A673 (cell line): ENCODE measurements at regions not wholly inside any gene's neighbourhood (a gene's known extent, or its start where the extent isn't known, plus 50 kb on each side); places are given as distances from the start of the nearest gene placed in this dataset.

Experiments used
- BruUV-seq: library from RNA; stranded (reverse); fragments of 400-500 nt; replicated peaks from 2 replicates; lab custom pipeline; 2021; lab: Mats Ljungman, UMichigan
- CTCF ChIA-PET: fragments of 300-600 bp; sonication (Branson Sonifier 250); formaldehyde crosslinking; loops from one replicate; lab custom pipeline; 2022; ENCODE audit warnings: antibody characterized with exemption; lab: Charles Lee
- POLR2A ChIA-PET: fragments of 300-600 bp; sonication (Branson Sonifier 250); formaldehyde crosslinking; loops from one replicate; lab custom pipeline; 2022; ENCODE audit warnings: antibody characterized with exemption; ENCODE audit not compliant: low non-redundant PET; lab: Charles Lee
- DNase-seq: peaks from one replicate; pipeline ENCODE4 v3.0.0-alpha.2; 2015; ENCODE audit warnings: low spot score
- H3K27ac ChIP-seq: fragments of 200-600 bp; sonication (generic); 2 replicates; pipeline ENCODE4 v1.5.1; 2016; ENCODE audit warnings: mixed run types, low read depth, mild to moderate bottlenecking, mixed read lengths, antibody characterized with exemption, low read length; ENCODE audit not compliant: poor library complexity, severe bottlenecking
- H3K27me3 ChIP-seq: fragments of 200-600 bp; sonication (generic); replicated peaks from 2 replicates; pipeline ENCODE4 v1.6.1; 2017; ENCODE audit warnings: mixed run types, low read depth, mild to moderate bottlenecking, mixed read lengths, antibody characterized with exemption, low read length; ENCODE audit not compliant: insufficient read depth, poor library complexity
- H3K36me3 ChIP-seq: fragments of 200-600 bp; sonication (generic); 2 replicates; pipeline ENCODE4 v1.6.1; 2016; ENCODE audit warnings: mixed run types, mild to moderate bottlenecking, mixed read lengths, antibody characterized with exemption, low read length; ENCODE audit not compliant: insufficient read depth, poor library complexity, severe bottlenecking
- H3K4me1 ChIP-seq: fragments of 200-600 bp; sonication (generic); 2 replicates; pipeline ENCODE4 v1.6.1; 2017; ENCODE audit warnings: mixed run types, mild to moderate bottlenecking, mixed read lengths, antibody characterized with exemption, low read length; ENCODE audit not compliant: insufficient read depth, poor library complexity, severe bottlenecking
- H3K4me3 ChIP-seq: fragments of 200-600 bp; sonication (generic); 2 replicates; pipeline ENCODE4 v1.5.1; 2016; ENCODE audit warnings: low read depth, mixed run types, mild to moderate bottlenecking, mixed read lengths, low read length; ENCODE audit not compliant: poor library complexity, severe bottlenecking
- H3K9me3 ChIP-seq: fragments of 200-600 bp; sonication (generic); 2 replicates; pipeline ENCODE4 v1.6.1; 2016; ENCODE audit warnings: mixed run types, low read depth, mild to moderate bottlenecking, mixed read lengths, antibody characterized with exemption, low read length; ENCODE audit not compliant: poor library complexity, severe bottlenecking
- EZH2 ChIP-seq: fragments of 200-600 bp; sonication (generic); IDR thresholded peaks from 2 replicates; pipeline ENCODE4 v1.6.1; 2017; ENCODE audit warnings: borderline replicate concordance, low read depth, mild to moderate bottlenecking, mixed read lengths, antibody characterized with exemption, low read length; ENCODE audit not compliant: poor library complexity, severe bottlenecking
- intact Hi-C: fragments of 100-400 bp; cut with micrococcal nuclease; formaldehyde crosslinking; loops from one replicate; pipeline ENCODE4 v1.10.0; 2022; ENCODE audit not compliant: unreplicated experiment
- TF ChIP-seq, protein P1 (sequence below): fragments of 300-800, 200-600 bp; sonication (generic); conservative IDR thresholded peaks from 2 replicates; pipeline ENCODE4 v1.5.1; 2017; ENCODE audit warnings: low read depth, mild to moderate bottlenecking, antibody characterized with exemption, low read length, moderate library complexity, mixed read lengths

DNA sequence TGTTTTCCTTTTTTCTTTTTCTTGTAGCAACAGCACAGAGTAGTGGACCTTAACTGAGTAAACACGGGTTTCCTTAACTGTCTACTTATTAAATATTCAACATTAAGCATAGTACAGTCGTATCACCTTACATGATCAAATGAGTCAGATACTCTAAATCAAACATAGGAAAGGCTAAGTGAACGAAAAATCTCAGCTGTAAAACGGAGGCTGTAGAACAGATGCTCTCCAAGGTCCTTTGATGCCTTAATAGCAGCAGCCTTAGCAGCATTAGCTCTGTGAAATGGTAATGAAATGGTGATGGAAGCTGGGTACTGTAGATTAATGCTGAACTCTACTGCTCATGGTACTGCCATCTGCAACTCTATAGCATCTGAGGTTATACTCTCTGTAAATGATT lies 1433.3 kb upstream of the C9orf72 start:
- Histone ChIP-seq H3K9me3 (no peaks in the 10 kb centered on the region), H3K36me3 (no peaks in the 10 kb centered on the region), H3K4me3 (no peak overlapping the region), H3K27ac (no peak overlapping the region), H3K27me3 (no peaks in the 10 kb centered on the region), H3K4me1 (peaks cover 24% of the 10 kb centered on the region)
- intact Hi-C loops: no loop called here
- peak; percentile 52 for DNase-seq
- no TSS peak for BruUV-seq
- TF ChIP-seq, protein P1, sequence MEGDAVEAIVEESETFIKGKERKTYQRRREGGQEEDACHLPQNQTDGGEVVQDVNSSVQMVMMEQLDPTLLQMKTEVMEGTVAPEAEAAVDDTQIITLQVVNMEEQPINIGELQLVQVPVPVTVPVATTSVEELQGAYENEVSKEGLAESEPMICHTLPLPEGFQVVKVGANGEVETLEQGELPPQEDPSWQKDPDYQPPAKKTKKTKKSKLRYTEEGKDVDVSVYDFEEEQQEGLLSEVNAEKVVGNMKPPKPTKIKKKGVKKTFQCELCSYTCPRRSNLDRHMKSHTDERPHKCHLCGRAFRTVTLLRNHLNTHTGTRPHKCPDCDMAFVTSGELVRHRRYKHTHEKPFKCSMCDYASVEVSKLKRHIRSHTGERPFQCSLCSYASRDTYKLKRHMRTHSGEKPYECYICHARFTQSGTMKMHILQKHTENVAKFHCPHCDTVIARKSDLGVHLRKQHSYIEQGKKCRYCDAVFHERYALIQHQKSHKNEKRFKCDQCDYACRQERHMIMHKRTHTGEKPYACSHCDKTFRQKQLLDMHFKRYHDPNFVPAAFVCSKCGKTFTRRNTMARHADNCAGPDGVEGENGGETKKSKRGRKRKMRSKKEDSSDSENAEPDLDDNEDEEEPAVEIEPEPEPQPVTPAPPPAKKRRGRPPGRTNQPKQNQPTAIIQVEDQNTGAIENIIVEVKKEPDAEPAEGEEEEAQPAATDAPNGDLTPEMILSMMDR: no peak
- no peak for TF ChIP-seq EZH2
- ChIA-PET CTCF (no interaction called here), POLR2A (no interaction called here)

DNA sequence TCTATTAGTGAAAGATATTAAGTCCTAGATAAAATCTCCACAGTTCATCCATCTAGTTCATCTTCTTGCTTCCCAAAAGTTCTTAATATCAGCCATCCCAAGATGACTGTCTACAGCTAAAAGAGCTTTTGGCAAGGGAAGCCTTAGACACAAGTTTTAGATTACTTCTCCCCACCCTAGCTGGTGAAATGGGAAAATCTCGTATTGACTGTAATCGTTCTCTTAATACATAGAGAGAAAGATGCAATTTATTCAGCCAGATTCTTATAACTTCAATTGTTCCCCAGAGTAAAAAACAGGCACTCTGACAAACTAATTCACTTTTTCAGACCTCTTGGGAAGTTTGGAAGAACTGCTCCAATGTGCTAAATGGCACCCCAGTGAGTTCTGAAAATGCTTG lies 1439.6 kb upstream of the C9orf72 start:
- no TSS peak for BruUV-seq
- Histone ChIP-seq H3K36me3 (no peaks in the 10 kb centered on the region), H3K27me3 (no peaks in the 10 kb centered on the region), H3K27ac (no peak overlapping the region), H3K9me3 (no peaks in the 10 kb centered on the region), H3K4me3 (no peak overlapping the region), H3K4me1 (peaks cover 21% of the 10 kb centered on the region)
- intact Hi-C loops: no loop called here
- TF ChIP-seq, protein P1: no peak
- no peak for TF ChIP-seq EZH2
- ChIA-PET CTCF (no interaction called here), POLR2A (no interaction called here)
- no peak for DNase-seq

DNA sequence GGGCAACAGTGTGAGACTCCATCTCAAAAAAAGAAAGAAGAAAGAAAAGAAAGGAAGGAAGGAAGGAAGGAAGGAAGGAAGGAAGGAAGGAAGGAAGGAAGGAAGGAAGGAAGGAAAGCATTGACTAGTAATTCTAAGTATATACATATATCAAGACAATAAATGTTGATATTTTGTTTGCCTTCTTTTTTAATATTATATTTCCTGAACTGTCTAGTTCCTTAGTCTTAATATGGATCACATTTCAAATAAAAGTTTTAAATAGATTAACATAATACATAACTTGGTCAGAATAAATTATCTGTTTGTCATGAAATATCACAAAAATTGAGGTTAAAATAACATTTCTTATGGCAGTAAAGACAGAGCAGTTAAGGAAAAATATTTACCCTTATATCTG lies 1448.4 kb upstream of the C9orf72 start:
- ChIA-PET CTCF (no interaction called here), POLR2A (no interaction called here)

More for the DNA sequence above, 1448.4 kb upstream of the C9orf72 start:
- DNase-seq: peak; percentile 84
- no TSS peak for BruUV-seq
- Histone ChIP-seq H3K4me3 (peak overlapping the region; percentile 17), H3K4me1 (peaks cover 70% of the 10 kb centered on the region), H3K27me3 (no peaks in the 10 kb centered on the region), H3K9me3 (no peaks in the 10 kb centered on the region), H3K27ac (peak overlapping the region; percentile 95), H3K36me3 (no peaks in the 10 kb centered on the region)
- intact Hi-C loops: loop anchor here (1.0 to 10.0 kb wide), 8 partner anchors 153 to 671 kb away; no protein-coding TSS in a partner anchor
- TF ChIP-seq, protein P1: no peak
- TF ChIP-seq EZH2: no peak
